Activated T-cell treated with anti-CD3 and anti-CD28 coated beads for 4 hours (primary cell): ENCODE measurements at regions not wholly inside any gene's neighbourhood (a gene's known extent, or its start where the extent isn't known, plus 50 kb on each side); places are given as distances from the start of the nearest gene placed in this dataset.
"Not testable (repeated sequence)": the region's sequence is repeated elsewhere in the genome, so short reads cannot be mapped to it uniquely, and the experiment has no call there.

Experiments
- DNase-seq: peaks from one replicate; pipeline ENCODE4 v3.0.0-alpha.2; 2020

DNA sequence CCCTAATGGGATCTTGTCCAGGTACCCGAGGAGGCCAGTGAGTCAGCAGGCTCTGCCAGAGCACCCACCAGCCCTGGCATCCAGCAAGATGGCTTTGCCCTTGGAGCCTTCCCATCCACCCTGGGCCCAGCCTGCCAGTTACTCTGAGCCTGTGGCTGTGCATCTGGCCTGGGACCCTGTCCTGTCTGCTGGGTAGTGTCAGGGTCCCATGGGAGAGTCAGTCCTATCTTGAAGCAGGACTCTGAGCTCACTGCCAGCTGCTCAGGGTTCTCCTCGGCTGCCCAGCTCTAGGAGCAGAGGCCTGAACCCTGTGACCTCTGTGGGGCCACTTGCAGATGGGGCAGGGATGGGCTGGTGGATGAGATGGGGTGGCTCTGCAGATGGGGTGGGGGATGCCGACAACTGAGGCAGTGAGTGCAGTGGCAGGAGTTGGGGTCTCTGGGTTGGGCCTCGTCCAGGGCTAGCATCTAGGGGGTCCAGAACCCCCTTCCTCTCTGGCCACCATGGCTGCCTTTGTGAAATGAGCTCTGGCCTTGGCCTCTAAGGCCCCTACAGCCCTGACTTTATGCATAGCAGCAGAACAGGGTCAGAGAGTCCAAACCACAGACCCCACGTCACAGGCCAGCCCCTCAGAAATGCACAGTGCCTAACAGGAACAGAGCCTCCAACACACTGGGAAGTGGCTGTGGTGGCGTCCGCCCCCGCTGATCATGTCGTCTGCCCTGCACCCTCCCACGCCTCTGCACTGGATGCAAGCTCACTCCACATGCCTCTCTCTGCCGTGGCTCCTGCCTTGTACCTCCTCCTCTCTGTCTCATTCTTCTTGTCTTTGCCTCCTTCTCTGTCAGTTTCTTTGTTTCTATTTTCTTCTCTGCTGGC, 88.1 kb upstream of the RET start:
- no peak for DNase-seq

DNA sequence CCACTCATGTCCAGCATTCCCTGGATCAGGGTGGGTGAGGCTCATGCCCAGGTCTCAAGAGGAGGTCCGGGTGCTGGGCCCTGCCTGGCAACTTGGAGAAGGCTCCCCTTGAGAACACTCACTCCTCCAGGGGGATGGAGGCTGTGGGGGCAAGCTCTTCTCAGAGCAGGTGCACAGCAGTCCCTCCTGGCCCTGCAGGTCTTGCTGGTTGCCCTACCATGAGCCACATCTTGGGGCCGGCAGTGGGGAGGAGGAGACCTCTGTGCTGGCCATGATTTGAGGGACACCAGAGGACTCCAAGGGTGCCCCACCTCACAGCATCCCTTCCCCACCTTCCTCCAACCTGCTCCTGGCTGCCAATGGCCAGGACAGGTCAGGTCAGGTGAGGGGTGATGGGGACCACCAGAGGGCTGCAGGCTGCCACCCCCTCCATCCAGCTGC, 87.4 kb upstream of the RET start:
- DNase-seq: no peak

DNA sequence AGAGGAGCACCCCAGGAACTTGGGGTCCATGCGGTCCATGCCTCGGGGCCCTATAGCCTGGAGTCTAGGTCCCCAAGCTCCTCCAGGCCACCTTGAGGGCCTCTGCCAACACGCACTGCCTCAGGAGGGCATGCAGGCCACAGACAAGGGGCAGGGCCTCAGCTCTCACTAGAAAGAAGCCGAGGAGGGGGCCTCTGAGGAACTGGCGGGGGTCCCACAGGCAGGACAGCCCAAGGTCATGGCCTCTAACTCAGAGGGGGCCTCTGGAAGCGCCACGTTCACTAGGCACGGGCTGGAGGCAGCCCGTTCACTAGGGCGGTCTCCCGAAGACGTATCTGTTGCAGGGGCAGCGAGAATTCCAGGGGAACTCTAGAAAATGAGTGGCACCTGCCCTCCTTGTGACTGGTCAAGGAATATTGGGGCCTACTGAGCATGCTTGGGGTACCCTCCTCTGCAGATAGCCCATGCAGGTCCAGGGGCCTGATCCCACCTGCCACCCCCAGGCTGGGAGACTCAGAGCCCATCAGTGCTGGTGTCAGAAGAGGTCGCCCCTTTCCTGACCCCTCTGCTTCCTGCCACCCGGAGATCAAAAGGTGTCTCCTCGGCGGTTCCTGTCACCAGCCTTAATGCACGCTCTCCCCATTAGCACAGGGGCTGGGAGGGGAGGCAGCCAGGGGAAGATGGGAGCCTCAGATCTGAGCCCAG, 86.7 kb upstream of the RET start:
- no peak for DNase-seq

DNA sequence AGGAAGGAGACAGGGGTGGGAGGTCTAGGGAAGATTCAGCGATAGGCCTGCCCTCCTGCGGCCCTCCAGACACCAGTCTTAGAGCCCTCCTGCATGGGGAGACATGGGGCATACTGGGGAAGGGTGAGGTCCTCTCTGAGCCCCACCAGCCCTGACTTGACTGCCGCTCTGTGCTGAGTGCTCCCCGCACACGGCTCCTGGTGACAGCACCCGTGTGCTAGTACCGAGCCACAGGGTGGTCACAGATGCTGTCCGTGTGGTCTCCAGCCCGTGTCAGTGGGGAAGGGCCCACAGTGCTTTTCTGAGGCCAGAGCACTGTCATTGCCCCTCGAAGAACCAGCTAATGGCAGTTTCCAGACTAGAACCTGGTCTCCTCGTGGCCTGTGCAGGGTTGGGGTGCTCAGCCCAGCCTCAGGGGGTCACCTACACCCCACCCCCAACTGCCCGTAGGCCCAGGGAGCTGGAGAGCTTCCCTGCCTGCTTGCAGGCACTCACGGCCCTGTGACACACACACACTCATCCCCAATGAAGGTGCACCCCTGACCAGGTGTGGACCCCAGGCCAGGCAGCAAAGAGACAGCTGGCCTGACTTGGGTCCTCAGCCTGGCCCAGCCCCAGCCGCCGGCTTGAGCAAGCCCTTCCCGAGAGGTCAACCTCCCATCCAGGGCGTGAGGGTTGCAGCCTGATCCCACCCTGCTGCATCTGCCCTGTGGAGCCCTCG, 86.0 kb upstream of the RET start:
- DNase-seq: no peak

DNA sequence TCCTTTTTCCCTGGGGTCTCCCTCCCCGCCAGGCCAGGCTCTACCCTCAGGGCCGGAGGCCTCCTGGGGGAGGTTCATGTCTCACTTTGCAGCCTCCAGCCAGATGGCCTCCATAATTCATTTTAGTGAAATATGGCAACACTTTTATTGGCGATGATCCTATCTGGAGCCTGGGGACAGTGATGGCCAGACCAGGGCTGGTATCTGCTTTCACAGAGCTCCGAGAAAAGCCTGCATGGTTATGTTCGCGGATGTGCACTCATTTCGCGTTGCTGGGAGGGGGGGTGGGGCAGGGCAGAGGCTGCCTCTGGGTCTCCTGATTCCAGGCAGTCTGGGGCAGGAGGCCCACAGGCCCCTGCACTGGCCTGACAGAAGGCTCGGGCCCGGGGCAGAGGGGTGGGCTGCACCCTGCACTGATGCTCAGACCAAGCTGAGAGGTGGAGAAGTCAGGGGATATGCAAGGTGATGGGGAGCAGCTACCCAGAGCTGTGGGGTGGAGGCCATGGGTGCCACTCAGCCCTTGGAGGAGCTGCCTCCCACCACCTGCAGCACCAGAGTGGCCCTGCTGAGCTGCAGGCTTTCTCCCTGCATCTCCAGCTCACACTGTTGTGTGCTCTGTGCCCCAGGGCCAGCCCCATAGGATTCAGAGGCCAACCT, 85.3 kb upstream of the RET start:
- DNase-seq: no peak

DNA sequence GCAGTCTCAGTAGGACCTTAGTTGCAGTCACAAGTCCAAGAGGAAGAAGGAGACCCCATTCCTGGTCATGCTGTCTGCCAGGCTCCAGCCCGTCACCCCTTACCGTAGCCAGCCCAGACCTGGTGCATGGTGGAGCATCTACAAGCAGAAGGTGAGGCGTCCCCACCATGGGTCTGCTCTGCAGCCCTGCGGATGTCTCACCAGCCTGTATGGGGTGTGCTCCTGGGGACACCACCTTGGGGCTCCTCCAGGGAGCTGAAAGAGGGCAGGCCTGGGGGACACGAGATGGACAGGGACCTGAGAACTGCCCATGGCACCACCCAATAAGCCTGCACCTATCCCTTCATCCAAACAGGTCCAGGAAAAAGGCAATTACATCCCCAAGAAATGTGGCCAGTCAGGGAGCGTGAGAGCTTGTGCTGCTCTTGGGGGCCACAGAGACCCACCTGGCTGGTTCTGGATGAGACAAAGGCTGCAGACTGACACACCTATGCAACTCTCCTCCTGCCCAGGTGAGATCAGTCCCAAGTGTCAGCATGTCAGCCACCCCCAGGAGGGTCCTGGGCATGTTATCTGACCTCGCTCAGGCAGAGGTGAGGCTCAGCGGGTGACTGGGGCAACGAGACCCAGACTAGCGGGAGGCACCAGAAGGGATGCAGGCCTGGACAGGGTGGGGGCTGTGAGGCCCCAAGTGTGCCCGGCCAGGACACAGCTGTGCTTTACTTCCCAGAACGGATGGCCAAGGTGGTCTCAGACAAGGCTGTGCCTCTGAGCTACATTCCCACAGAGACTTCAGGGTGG, 84.5 kb upstream of the RET start:
- DNase-seq: no peak

DNA sequence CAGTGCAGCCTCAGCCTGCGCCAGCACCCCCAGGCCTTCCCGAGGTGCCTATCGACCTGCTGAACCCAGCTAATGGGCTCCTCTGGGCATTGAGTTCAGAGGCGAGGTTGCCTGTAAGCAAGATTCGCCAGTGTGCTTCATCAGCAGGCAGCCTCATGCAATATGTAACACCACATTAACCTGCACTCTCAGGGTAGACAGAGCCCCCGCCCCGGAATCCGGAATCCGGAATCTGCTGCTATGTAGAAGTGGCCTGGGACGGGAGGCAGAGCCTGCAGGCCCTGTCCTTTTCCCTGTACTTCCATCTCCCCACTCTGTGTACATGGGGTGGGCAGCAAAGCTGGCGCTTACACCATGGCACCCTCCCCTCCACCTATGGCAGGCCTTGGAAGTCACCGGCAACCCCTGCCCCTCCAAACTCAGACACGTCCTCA, 83.9 kb upstream of the RET start:
- DNase-seq: no peak

DNA sequence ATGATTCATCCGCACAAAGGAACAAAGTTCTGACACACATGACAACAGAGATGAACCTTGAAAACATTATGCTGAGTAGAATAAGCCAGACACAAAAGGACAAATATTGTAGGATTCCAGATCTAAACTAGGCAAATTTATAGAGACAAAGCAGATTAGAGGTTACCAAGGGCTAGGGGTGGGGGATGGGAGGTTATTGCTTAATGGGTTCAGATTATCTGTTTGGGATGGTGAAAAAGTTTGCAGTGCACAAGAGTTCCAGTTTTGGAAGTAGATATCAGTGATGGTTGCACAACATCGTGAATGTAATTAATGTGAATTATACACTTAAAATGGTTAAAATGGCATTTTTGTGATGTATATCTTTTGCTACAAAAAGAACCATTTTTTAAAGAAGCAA, 82.0 kb upstream of the RET start:
- not testable (repeated sequence) for DNase-seq

DNA sequence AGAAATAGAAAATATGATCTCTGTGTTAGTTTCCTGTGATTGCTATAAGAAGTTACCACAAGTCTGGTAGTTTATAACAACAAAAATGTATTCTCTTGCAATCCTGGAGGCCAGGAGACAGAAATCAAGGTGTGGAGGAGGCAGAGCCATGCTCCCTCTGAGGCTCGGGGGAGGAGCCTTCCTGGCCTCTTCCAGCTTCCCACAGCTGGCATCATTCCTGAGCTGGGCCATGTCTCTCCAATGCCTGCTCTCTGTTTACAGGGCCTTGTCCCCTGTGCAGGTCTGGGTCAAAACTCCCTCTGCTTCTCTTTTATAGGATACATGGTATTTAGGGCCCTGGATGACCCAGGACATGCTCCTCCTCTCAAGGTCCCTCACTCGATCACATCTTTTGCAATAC, 81.3 kb upstream of the RET start:
- no peak for DNase-seq

DNA sequence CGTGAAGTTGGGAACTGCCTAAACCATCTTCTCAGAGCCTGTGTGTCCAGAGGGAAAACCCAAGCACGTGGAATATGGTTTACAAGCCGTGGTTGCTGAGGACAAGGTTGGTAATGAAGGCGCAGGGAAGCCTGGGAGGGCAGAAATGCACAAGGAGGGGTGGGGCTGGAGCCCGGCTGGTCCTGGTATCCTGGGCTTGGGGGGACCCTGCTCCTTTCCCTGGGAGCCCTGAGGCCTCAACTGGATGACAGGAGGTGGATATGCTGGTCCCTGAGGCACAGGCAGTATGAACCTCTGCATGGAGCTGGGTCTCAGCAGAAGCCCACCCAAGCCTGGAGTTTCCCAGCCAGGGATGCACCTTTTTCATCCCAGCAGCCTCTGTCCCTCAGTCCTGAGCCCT, 80.3 kb upstream of the RET start:
- DNase-seq: no peak

DNA sequence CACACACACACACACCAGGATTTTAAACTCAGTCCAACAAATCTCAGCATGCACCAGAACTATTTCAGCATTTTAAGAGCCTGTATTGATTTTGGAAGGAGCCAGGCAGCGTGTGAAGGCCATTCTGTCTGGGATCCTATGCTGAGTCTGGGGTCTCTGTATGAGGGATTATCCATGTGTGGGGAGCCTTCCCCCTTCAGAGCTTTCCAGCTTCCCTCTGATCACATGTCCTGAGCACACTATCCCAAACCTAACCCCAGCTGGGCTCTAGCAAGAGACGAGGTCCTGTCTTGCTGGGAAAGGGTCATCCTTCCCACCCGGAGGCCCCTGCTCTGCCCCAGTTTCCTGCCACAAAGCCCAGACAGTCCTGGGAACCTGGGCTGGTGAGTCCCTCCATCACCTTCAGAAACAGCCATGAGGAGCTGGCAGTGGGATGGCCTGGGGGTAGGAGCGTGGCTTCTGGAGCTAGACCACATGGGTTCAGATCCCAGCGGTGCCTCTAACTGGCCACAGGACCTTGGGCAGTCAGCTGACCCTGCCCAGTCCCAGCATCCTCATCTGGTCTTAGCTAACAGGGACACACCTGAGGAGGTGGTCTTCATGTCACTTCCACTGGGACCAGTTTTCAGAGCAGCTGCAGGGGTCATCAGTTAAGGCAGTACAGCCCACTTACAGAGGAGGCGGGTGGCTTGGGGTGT, 79.6 kb upstream of the RET start:
- DNase-seq: no peak

DNA sequence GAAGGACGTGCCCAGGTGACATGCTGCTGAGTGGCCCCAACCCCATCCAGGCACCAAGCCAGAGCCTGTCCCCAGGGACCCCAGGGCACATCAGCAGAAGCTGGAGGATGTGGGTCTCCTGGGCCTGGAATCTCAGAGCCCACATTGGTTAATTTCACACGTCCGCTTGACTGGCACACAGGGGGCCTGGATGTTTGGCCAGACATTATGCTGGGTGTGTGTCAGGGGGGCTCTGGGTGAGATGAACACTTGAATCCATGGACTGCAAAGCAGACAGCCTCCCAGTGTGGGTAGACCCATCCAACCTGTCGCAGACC, 79.1 kb upstream of the RET start:
- DNase-seq: no peak

DNA sequence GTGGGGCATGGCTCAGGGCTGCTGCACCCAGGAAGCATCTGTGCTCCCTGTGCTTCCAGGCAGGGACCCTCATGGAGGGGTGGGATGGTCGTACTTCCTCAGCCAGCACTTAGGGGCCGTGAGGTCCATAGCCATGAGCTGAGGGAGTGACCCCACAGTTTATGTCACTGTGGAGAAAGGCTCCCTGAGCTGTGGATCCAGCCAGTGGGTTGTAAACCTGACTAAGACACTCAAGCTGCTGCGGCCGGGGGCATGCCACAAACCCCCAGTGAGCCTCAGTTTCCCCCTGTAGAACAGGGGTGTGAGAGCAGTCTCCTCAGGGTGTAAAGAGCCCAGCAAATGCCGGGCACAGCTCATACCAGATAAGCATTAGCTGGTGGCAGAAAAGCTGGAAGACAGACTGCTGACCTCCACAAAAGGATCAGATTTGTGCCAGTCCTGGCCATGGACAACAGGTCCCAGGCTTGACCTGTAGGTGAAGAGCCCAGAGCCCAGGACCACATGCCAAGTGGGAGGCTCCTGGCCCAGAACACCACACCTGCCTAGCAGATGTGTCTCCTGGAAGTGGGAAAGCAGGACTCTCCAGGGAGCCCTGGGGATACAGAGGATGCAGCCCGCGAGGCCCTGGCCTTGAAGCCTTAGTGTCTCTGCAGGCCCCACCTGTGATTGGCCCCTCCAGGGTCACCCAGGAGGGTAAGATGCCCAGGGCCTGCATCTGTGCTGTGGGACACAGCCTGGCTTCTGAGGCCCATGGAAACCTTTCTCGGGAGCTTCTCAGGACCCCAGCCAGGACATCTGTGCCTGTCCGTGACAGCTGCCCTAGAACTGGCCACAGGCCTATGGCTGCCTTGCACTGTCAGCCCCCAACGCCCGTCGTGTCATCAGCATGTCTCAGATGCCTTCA, 78.1 kb upstream of the RET start:
- no peak for DNase-seq

DNA sequence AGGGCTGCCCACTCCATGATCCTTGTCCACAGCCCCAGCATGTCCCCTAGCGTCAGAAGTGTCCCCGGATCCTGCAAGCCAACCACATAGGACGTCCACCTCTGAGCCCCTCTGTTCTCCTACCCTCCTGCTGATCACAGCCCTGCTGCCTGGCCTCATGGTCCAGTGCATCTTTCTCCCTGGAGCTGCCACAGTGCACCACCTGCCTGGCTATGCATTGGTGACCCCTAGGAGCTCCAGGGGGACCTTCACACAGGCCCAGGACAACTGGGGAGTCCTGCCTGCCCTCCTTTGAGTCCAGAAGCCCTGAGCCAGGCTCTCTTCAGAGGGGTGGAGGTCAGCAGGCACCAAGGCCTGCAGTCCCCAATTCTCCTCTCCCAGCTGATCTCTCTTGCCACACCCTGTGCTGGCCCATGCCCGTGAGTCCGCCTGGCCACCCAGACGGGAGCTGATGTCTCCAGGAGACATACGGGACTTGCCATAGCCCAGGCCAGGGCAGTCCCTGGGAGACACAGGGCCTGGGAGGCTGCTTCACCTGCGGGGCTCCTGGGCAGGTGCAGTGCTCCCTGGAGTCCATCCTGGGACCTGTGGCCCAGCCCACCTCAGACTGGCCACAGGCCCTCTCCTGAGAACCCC, 77.4 kb upstream of the RET start:
- DNase-seq: no peak

DNA sequence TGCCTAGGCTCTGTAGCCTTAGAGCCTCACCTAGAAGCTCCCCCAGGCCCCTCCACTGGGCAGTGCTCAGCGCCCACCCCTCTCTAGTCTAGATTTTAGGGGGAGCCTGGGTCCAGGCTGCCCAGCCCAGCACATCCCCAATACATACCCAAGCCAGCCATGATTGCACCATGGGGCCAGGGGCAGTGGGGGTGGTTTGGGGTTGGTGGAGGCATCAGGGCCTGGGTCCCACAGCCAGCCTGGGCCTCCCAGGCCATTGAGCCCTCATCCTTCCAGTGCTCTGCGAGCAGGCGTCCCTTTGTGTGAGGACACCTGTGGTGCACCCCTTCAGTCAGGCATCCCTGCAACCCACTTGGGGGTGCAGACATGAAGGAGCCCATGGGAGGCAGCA, 76.9 kb upstream of the RET start:
- no peak for DNase-seq

DNA sequence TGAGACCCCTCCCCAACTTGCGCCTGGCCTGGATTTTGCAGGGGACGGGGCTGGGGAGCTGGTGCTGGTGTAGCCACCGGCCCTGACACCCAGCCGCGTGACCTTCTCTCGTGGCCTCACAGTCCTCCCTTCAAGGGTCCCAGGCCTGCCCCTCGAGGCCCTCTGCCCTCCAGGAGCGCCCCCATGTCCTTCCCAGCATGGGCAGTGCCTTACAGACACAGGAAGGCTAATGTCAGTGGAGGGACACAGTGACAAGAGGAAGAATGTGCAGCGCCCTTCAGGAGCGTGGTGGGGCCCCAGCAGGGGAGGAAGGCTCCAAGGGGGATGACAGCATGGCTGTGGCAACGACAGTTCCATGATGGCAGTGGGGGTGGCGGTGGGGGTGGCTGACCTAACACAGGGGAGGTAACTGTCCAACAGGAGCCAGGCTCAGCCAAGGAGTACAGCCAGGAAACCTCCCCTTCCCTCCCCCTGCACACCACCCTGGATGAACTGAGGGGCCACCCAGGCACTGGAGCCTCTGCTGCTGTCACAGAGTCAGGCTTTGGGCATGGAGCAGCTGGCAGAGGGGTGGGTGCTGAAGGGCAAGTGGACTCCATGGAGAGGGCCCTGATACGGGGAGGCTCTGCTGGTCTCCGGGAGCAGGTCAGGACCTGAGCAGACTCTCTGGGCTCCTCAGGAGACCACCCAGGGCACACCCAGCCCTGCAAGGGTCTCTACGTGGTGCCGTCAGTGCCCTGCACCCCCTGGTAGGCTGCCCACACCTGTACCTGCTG, 76.0 kb upstream of the RET start:
- no peak for DNase-seq

DNA sequence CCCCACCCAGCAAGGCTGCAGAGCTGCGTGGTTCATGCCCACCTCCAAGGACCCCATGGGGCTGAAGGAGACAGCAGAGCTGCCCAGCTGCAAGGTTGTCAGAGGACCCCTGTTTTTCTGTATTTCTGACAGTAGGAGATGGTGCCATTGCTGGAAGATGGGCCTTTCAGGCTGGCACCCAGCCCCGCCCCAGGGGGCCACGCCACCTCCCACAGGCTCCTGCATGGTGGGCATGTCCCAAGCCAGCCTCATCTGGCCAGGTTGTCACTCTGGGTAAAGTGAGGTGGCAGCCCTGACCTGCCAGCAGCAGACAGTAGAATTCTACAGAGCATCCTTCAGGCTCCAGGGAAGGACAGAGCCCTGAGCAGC, 75.5 kb upstream of the RET start:
- DNase-seq: no peak

DNA sequence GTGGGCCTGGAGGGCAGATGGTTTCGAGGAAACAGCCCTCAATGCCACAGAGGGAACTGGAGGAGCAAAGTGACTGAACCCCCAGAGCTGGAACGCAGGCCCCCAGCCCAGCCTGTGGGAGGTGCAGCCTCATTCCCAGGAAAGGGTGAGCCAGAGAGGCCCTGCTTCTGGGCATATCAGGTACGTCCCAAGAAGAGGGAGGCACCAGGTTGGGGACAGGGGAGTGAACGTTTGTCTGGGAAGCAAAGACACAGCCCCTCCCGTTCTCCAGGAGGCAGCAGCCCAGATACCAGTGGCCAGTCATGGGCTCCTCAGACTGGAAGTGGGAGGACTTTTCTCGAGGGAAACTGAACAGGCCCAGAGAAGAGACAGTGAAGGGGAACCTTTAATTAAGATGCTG, 74.3 kb upstream of the RET start:
- DNase-seq: no peak

DNA sequence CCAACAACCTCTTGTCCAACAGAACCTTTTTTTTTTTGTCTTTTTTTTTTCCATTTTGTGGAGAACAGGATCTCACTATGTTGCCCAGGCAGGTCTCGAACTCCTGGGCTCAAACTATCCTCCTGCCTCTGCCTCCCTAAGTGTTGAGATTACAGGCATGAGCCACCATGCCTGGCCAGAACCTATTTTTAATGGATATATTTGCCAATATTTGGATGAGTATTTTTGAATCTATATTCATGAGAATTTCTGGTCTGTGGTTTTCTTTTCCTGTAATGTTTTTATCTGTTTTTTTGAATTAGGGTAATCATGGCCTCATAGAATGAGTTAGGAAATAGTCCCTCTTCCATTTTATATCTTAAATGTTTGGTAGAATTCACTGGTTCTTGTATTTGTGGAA, 70.4 kb upstream of the RET start:
- DNase-seq: no peak

DNA sequence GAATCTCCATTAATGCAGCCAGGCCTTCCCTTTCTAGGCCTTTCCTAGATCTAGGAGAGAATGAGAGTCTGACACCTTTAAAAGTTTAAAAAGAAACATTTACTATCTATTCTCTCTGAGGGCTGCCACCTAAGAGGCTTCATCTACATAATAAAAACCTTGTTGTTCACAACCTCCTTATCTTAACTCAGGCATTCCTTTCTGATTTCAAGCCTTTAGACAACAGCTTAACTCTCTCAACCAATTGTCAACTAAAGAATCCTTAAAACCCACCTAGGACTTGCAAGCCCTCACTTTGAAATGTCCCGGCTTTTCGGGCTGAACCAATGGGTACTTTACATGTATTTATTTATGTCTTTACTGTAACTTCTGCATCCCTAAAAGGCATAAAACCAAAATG, 64.3 kb upstream of the RET start:
- DNase-seq: no peak
